HG03097 (cell line): ENCODE measurements at regions not wholly inside any gene's neighbourhood (a gene's known extent, or its start where the extent isn't known, plus 50 kb on each side); places are given as distances from the start of the nearest gene placed in this dataset.

ENCODE experiments used
- ATAC-seq: cut with Tn5 transposase; IDR thresholded peaks from one replicate; pipeline ENCODE4 v1.9.1; 2021; ENCODE audit not compliant: unreplicated experiment, low FRiP score

GRCh38 chr12:90064852-90065801 lies 356.5 kb upstream of the ATP2B1 start:
- no peak for ATAC-seq

GRCh38 chr12:90062799-90063198 lies 354.2 kb upstream of the ATP2B1 start:
- no peak for ATAC-seq

GRCh38 chr12:90061809-90062208 lies 353.2 kb upstream of the ATP2B1 start:
- no peak for ATAC-seq

DNA sequence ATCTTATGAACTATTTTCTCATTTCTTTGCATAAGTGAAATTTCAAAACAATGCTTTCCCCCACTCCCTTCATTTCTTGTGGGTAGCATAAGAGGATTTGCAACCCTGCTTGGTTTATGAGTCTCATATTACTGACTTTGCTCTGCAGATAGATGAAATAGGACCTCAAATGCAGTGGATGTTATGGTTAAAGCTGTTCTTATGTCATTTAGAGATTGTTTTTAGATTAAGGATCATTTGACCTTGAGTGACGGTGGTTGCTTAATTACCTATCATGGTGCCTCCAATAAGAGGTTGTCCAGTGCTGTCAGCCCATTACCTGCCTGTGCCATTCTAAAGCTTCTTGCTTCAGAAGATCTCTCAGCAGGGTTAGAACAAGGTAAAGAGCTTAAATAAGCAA lies 351.4 kb upstream of the ATP2B1 start:
- no peak for ATAC-seq

DNA sequence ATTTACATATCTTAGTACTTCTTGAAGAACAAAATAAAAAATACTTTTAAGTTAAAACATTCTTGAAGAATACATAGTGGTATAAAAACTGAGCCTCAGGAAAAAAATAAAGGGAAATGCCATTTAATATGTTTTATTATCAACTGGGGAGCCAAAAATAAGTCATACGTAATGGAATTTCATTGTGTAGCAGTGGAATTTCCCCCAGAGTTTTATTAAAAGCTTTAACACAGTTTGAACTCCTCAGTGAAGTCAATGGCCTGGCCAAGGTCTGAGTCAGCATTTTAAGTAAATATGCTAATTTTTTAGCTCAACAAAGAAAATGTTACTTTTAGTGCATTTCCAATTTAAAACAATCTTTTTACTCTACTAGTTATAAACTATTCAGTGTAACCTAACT lies 350.1 kb upstream of the ATP2B1 start:
- ATAC-seq, result no peak

GRCh38 chr12:90055071-90055470 lies 346.4 kb upstream of the ATP2B1 start:
- ATAC-seq, result no peak

DNA sequence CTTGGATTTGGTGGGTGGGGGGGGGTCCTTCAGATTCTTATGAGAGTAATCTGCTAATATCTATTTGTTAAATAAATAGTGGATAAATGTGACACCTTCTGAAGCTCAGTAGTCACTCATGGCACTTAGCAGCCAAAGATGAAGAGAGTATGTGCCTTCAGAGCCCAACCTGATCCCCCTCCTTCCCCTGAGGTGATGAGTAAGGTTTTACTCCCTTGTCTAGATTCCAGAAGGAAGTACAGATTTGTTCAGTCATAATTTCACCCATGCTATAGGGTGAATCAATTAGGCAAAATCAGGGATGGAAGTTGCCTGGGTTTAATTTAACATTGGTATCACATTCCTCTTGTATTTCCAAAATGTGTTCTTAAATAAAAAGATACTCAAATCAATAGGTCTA lies 340.3 kb upstream of the ATP2B1 start:
- ATAC-seq, result no peak

DNA sequence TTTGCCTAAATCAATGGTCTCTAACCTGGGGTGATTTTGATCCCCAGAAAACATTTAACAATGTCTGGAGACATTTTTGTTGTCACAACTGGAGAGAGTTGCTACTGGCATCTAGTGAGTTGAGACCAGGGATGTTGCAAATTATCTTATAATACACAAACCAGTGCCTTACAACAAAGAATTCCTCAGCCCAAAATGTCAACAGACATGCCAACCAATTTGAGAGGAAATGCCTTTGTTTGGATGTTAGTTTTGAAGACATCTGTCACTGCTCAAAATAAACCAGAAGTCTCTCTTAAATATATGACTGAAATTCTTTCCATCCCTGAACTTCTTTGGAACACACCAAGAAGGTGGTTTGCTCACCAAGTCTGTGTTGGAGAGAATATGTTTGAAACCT lies 336.9 kb upstream of the ATP2B1 start:
- no peak for ATAC-seq

GRCh38 chr12:90044069-90044468 lies 335.4 kb upstream of the ATP2B1 start:
- no peak for ATAC-seq

GRCh38 chr12:90042920-90043641 lies 334.4 kb upstream of the ATP2B1 start:
- no peak for ATAC-seq

DNA sequence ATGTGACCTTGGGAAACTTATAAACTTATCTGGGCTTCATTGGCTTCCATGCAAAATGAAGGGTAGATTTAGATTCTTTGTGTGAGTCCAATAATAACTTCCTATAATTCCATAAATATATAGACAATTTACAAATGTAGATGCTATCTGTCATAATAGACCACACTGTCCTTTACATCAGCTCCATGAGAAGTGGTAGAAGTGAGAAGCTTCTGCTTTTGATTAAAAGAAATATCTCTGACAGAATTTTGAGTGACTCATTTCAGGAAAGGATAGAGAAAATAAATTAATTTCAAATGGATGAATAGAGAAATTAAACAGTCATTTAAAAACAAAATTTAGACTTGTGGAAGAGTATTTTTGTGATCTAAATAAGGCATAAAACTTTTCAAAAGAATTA lies 329.7 kb upstream of the ATP2B1 start:
- no peak for ATAC-seq

DNA sequence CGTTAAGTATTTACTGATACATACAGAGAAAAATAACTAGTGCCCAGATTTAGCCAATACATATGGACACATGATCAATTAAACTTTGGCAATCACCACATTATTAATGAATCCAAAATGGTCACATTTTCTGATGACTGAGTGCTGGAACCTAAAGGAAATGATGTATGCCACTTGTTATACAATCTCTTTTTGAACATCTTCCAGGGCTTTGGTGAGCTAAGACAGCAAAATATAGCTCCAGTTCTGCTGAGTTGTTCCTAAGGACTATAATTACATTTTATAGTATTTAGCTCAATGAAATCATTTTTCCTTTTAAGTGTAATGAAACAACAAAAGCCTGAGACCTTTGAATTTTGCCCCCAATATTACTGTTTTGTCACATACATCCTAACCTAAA lies 329.1 kb upstream of the ATP2B1 start:
- ATAC-seq, result no peak

- ATAC-seq, result no peak
Observed at GRCh38 chr12:90036637-90037036, 328.0 kb upstream of the ATP2B1 start.

GRCh38 chr12:90030726-90031125 lies 322.1 kb upstream of the ATP2B1 start:
- no peak for ATAC-seq

DNA sequence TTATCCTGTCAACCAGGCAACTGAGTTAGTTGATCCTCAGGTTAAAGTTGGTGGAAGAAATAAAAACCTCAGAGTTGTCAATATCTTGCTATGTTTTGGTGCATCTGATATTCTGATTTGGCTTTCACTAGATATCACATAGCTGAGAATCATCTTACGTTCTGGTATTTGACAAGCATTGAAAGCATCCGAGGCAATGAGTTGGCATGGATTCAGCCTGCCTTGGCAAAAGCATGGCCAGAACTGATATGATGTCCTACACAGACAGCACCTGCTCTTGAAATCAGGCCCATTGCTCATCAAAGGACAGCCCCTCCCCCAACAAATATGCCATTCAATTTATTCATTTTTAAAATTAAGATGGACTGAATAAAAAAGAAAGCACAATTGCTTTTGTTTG lies 320.7 kb upstream of the ATP2B1 start:
- ATAC-seq, result no peak

GRCh38 chr12:90028635-90029051 lies 320.0 kb upstream of the ATP2B1 start:
- no peak for ATAC-seq

DNA sequence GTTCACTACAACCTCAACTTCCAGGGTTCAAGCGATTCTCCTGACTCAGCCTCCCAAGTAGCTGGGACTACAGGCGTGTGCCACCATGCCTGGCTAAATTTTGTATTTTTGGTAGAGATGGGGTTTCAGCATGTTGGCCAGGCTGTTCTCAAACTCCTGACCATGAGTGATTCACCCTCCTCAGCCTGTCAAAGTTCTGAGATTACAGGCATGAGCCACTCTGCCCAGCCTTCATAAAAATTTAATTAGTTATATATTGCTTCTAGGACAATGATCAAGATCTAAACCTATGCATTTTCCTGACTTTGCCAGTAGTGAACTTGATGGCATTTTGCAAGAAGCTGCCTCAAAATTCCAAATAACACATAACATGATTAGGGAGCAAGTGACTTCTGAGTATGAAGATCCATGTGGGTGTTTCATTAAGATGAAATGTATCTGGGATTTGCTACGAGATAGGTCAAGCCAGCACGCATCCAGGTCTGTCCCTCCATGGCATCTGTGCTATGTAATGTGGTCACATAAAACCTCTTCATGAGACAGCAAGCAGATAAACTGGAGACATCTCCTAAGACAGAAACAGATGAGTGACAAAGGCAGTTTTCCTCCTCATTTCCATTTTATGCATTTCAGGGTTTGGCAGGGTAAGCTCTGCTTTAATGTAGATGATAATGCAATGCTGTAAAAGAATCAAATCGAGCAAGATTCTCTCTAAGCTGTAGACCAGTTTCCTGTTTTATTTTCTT lies 319.4 kb upstream of the ATP2B1 start:
- no peak for ATAC-seq

DNA sequence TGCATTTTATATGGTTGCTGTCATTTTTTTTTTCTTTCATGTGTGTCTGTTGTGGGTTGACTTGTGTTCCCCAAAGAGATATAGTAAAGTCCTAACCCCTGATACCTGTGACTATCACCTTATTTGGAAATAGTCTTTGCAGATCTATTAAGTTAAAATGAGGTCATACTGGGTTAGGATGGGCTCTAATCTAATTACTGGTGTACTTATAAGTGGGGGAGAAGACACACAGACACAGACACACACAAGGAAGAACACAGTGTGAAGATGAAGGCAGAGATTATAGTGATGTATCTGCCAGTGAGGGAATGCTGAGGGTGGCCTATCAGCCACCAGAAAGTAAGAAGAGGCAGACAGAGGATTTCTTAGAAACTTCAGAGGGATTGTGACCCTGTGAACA lies 318.4 kb upstream of the ATP2B1 start:
- ATAC-seq, result no peak

DNA sequence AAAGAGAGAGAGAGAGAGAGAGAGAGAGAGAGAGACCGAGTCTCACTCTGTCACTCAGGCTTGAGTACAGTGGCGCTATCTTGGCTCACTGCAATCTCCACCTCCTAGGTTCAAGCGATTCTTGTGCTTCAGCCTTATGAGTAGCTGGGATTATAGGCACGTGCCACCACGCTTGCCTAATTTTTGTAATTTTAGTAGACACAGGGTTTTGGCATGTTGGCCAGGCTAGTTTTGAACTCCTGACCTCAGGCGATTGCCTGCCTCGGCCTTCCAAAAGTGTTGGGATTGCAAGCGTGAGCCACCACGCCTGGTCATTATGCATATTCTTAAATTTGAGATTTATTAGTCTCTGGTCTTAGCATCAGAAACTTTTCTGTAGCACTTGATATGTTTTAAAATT lies 317.9 kb upstream of the ATP2B1 start:
- ATAC-seq, result no peak

- ATAC-seq, result no peak
Observed at GRCh38 chr12:90024262-90024661, 315.6 kb upstream of the ATP2B1 start.

GRCh38 chr12:90023207-90023900 lies 314.7 kb upstream of the ATP2B1 start:
- no peak for ATAC-seq
